ENCODE measurements at regions not wholly inside any gene's neighbourhood (a gene's known extent, or its start where the extent isn't known, plus 50 kb on each side); places are given as distances from the start of the nearest gene placed in this dataset.
A peak's percentile ranks its signal among the peaks of the same experiment; 100 is the strongest.

- ChIA-PET CTCF (no interaction called here), POLR2A (no interaction called here)
- H3K9me3 ChIP-seq (ENCODE audit: control insufficient read depth, insufficient read depth, low read length), result no peaks in the 10 kb centered on the region
- no peak overlapping the region for H3K27ac ChIP-seq (ENCODE audit: low read depth, low read length)
- no peak overlapping the region for H3K4me3 ChIP-seq (ENCODE audit: low read depth, low read length)
- H3K27me3 ChIP-seq (ENCODE audit: control insufficient read depth, insufficient read depth, low read length), result no peaks in the 10 kb centered on the region
- DNase-seq (ENCODE audit: low read depth, low spot score), result peak; percentile 4
- TF ChIP-seq CTCF (IDR thresholded peaks at IDR 0.05; ENCODE audit: low read depth, low read length), result no peak
These were observed 129.3 kb downstream of the LNPK start for GRCh38 chr2:175872721-175873120.

GRCh38 chr2:175872005-175872348, 130.1 kb downstream of the LNPK start:
- Histone ChIP-seq H3K27ac (ENCODE audit: low read depth, low read length) (no peak overlapping the region), H3K9me3 (ENCODE audit: control insufficient read depth, insufficient read depth, low read length) (no peaks in the 10 kb centered on the region), H3K27me3 (ENCODE audit: control insufficient read depth, insufficient read depth, low read length) (no peaks in the 10 kb centered on the region), H3K4me3 (ENCODE audit: low read depth, low read length) (no peak overlapping the region)
- TF ChIP-seq CTCF (IDR thresholded peaks at IDR 0.05; ENCODE audit: low read depth, low read length), result no peak
- DNase-seq (ENCODE audit: low read depth, low spot score), result no peak
- CTCF ChIA-PET, result no interaction called here
- POLR2A ChIA-PET, result no interaction called here

- H3K27ac ChIP-seq (ENCODE audit: low read depth, low read length), result no peak overlapping the region
These were observed 130.6 kb downstream of the LNPK start for GRCh38 chr2:175871331-175872004.

GRCh38 chr2:175865716-175866115, 136.4 kb downstream of the LNPK start:
- no peak for DNase-seq (ENCODE audit: low read depth, low spot score)
- Histone ChIP-seq H3K27ac (ENCODE audit: low read depth, low read length) (no peak overlapping the region), H3K4me3 (ENCODE audit: low read depth, low read length) (no peak overlapping the region), H3K27me3 (ENCODE audit: control insufficient read depth, insufficient read depth, low read length) (no peaks in the 10 kb centered on the region), H3K9me3 (ENCODE audit: control insufficient read depth, insufficient read depth, low read length) (no peaks in the 10 kb centered on the region)
- POLR2A ChIA-PET, result no interaction called here
- no peak for TF ChIP-seq CTCF (IDR thresholded peaks at IDR 0.05; ENCODE audit: low read depth, low read length)
- CTCF ChIA-PET, result no interaction called here

More at GRCh38 chr2:175871331-175872004, 130.6 kb downstream of the LNPK start:
- ChIA-PET CTCF (no interaction called here), POLR2A (no interaction called here)
- no peak for DNase-seq (ENCODE audit: low read depth, low spot score)
- H3K27me3 ChIP-seq (ENCODE audit: control insufficient read depth, insufficient read depth, low read length), result no peaks in the 10 kb centered on the region
- H3K4me3 ChIP-seq (ENCODE audit: low read depth, low read length), result no peak overlapping the region
- no peaks in the 10 kb centered on the region for H3K9me3 ChIP-seq (ENCODE audit: control insufficient read depth, insufficient read depth, low read length)
- TF ChIP-seq CTCF (IDR thresholded peaks at IDR 0.05; ENCODE audit: low read depth, low read length), result no peak

- ChIA-PET CTCF (no interaction called here), POLR2A (no interaction called here)
These were observed 137.8 kb downstream of the LNPK start for GRCh38 chr2:175864137-175864850.

More at GRCh38 chr2:175864137-175864850, 137.8 kb downstream of the LNPK start:
- H3K27me3 ChIP-seq (ENCODE audit: control insufficient read depth, insufficient read depth, low read length), result no peaks in the 10 kb centered on the region
- no peak for DNase-seq (ENCODE audit: low read depth, low spot score)
- no peaks in the 10 kb centered on the region for H3K9me3 ChIP-seq (ENCODE audit: control insufficient read depth, insufficient read depth, low read length)
- no peak for TF ChIP-seq CTCF (IDR thresholded peaks at IDR 0.05; ENCODE audit: low read depth, low read length)
- no peak overlapping the region for H3K27ac ChIP-seq (ENCODE audit: low read depth, low read length)
- no peak overlapping the region for H3K4me3 ChIP-seq (ENCODE audit: low read depth, low read length)
